GM19397 (cell line): ENCODE measurements at regions not wholly inside any gene's neighbourhood (a gene's known extent, or its start where the extent isn't known, plus 50 kb on each side); places are given as distances from the start of the nearest gene placed in this dataset.

Experiments
- ATAC-seq: cut with Tn5 transposase; IDR thresholded peaks from one replicate; pipeline ENCODE4 v1.9.1; 2021; ENCODE audit warnings: mild to moderate bottlenecking, moderate library complexity; ENCODE audit not compliant: unreplicated experiment

- no peak for ATAC-seq
Measured at GRCh38 chr17:33403194-33403593, 110.1 kb upstream of the ASIC2 start.

- ATAC-seq = no peak
Measured at GRCh38 chr17:33404070-33404819, 111.2 kb upstream of the ASIC2 start.

GRCh38 chr17:33416131-33416530 lies 123.0 kb upstream of the ASIC2 start:
- ATAC-seq = no peak

GRCh38 chr17:33421933-33422332 lies 128.8 kb upstream of the ASIC2 start:
- ATAC-seq = no peak

GRCh38 chr17:33433581-33433980 lies 140.5 kb upstream of the ASIC2 start:
- no peak for ATAC-seq

- no peak for ATAC-seq
Measured at GRCh38 chr17:33434841-33435240, 141.7 kb upstream of the ASIC2 start.

- no peak for ATAC-seq
Measured at GRCh38 chr17:33435721-33436301, 142.7 kb upstream of the ASIC2 start.

GRCh38 chr17:33436321-33436720 lies 143.2 kb upstream of the ASIC2 start:
- ATAC-seq = no peak

- ATAC-seq = no peak
Measured at GRCh38 chr17:33438139-33438538, 145.0 kb upstream of the ASIC2 start.

- no peak for ATAC-seq
Measured at GRCh38 chr17:33438578-33438977, 145.5 kb upstream of the ASIC2 start.

GRCh38 chr17:33442320-33442719 lies 149.2 kb upstream of the ASIC2 start:
- ATAC-seq = no peak

GRCh38 chr17:33444731-33445130 lies 151.6 kb upstream of the ASIC2 start:
- ATAC-seq = no peak

- no peak for ATAC-seq
Measured at GRCh38 chr17:33447090-33447489, 154.0 kb upstream of the ASIC2 start.

GRCh38 chr17:33451221-33451620 lies 158.1 kb upstream of the ASIC2 start:
- no peak for ATAC-seq

GRCh38 chr17:33457477-33457876 lies 164.4 kb upstream of the ASIC2 start:
- no peak for ATAC-seq

- ATAC-seq = no peak
Measured at GRCh38 chr17:33459078-33459940, 166.2 kb upstream of the ASIC2 start.

GRCh38 chr17:33460781-33461450 lies 167.8 kb upstream of the ASIC2 start:
- no peak for ATAC-seq

GRCh38 chr17:33463887-33464286 lies 170.8 kb upstream of the ASIC2 start:
- ATAC-seq = no peak

GRCh38 chr17:33464669-33465280 lies 171.7 kb upstream of the ASIC2 start:
- no peak for ATAC-seq

GRCh38 chr17:33469421-33469820 lies 176.3 kb upstream of the ASIC2 start:
- no peak for ATAC-seq

- ATAC-seq = no peak
Measured at GRCh38 chr17:33469911-33470310, 176.8 kb upstream of the ASIC2 start.
